Cardiac muscle cell (in vitro differentiated cells and primary cell): ENCODE measurements at regions not wholly inside any gene's neighbourhood (a gene's known extent, or its start where the extent isn't known, plus 50 kb on each side); places are given as distances from the start of the nearest gene placed in this dataset.
A peak's percentile ranks its signal among the peaks of the same experiment; 100 is the strongest.

Source experiments
- DNase-seq, 2 donors: peaks; one replicate each; pipeline versions ENCODE4 v3.0.0 to v3.0.0-alpha.2; 2010 to 2017; ENCODE audit warnings: low read depth in 1 of 2, low spot score in 1 of 2
- H3K27ac ChIP-seq: fragments of 200-600 bp; sonication (generic); 2 replicates; pipeline ENCODE4 v1.5.1; 2016
- H3K27me3 ChIP-seq: fragments of 200-600 bp; sonication (generic); 2 replicates; pipeline ENCODE4 v1.6.0; 2016; ENCODE audit warnings: control low read depth
- H3K36me3 ChIP-seq: fragments of 200-600 bp; sonication (generic); 2 replicates; pipeline ENCODE4 v1.5.1; 2016; ENCODE audit warnings: control low read depth
- H3K4me1 ChIP-seq: fragments of 200-600 bp; sonication (generic); 2 replicates; pipeline ENCODE4 v1.8.1; 2017; ENCODE audit warnings: low read depth, mild to moderate bottlenecking, mixed run types
- H3K4me3 ChIP-seq: fragments of 200-600 bp; sonication (generic); 2 replicates; pipeline ENCODE4 v1.5.1; 2016; ENCODE audit warnings: mild to moderate bottlenecking
- H3K9me3 ChIP-seq: fragments of 200-600 bp; sonication (generic); 2 replicates; pipeline ENCODE4 v1.5.1; 2017; ENCODE audit warnings: low read depth, mild to moderate bottlenecking, control low read depth
- TF ChIP-seq, protein P1 (sequence below): IDR thresholded peaks from 2 replicates; pipeline ENCODE4 v1.5.1; 2012; ENCODE audit warnings: low read depth, mild to moderate bottlenecking, low read length

DNA sequence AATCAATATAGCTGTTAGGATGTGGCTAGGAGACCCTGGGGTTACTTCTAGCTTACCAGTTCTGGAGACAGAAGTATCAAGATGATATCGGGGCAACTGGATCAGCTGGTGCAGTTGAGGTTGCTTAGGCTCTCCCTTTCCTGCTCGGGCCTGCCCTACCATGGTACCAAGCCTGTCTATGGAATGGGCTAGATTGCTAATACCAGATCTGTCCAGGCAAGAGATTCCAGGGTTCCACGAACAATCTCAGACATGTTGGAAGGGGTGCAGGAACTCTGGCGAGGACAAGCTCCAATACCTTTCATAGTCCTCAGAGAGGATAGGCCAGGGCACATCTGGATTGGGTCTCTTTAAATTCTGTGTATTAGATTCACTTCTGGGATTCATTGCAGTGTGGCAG, 53.8 kb downstream of the ADM start:
- TF ChIP-seq, protein P1, sequence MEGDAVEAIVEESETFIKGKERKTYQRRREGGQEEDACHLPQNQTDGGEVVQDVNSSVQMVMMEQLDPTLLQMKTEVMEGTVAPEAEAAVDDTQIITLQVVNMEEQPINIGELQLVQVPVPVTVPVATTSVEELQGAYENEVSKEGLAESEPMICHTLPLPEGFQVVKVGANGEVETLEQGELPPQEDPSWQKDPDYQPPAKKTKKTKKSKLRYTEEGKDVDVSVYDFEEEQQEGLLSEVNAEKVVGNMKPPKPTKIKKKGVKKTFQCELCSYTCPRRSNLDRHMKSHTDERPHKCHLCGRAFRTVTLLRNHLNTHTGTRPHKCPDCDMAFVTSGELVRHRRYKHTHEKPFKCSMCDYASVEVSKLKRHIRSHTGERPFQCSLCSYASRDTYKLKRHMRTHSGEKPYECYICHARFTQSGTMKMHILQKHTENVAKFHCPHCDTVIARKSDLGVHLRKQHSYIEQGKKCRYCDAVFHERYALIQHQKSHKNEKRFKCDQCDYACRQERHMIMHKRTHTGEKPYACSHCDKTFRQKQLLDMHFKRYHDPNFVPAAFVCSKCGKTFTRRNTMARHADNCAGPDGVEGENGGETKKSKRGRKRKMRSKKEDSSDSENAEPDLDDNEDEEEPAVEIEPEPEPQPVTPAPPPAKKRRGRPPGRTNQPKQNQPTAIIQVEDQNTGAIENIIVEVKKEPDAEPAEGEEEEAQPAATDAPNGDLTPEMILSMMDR: no peak
- Histone ChIP-seq H3K27me3 (no peaks in the 10 kb centered on the region), H3K9me3 (no peaks in the 10 kb centered on the region), H3K36me3 (no peaks in the 10 kb centered on the region), H3K4me3 (no peak overlapping the region), H3K27ac (no peak overlapping the region), H3K4me1 (no peaks in the 10 kb centered on the region)
- no peak for DNase-seq

DNA sequence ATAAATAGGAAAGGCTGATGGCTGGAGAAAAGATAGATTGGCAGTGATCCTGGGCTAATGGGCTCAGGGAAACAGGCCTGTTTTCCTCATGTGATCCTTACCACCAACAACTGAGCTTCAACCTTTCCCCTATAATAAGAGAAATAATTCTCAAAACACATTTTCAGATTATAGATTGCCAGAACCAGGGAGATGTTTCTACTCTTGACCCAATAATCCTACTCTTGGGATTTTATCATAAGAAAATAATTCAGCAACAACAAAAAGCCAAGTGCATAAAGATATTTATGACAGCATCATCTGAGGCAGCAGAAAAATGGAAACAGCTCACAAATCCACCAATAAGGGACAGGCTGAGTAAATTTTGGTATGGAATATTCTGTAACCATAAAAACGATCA, 54.3 kb downstream of the ADM start:
- no peaks in the 10 kb centered on the region for H3K4me1 ChIP-seq
- no peak for DNase-seq

DNA sequence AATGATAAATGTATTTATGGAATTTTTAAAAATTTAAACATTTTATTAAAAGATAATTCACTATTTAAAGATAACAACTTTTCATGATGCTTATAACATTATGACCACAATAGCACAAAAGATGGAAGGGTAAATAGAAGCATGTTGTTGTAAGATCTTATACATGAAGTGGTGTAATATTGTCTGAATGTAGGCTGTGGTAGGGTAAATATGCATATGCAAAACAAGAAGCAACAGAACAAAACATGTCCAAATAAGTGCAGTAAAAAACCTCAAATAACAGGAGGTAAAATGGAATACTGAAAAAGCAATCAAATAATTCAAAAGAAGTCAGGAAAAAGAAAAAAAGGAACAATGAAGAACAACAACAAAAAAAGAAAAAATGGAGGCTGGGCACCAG, 56.0 kb downstream of the ADM start:
- Histone ChIP-seq H3K27ac (no peak overlapping the region), H3K36me3 (no peaks in the 10 kb centered on the region)
- TF ChIP-seq, protein P1: no peak

More for the DNA sequence above, 54.3 kb downstream of the ADM start:
- no peak overlapping the region for H3K27ac ChIP-seq
- H3K9me3 ChIP-seq: no peaks in the 10 kb centered on the region
- H3K4me3 ChIP-seq: no peak overlapping the region
- H3K36me3 ChIP-seq: no peaks in the 10 kb centered on the region
- TF ChIP-seq, protein P1: no peak
- H3K27me3 ChIP-seq: no peaks in the 10 kb centered on the region

DNA sequence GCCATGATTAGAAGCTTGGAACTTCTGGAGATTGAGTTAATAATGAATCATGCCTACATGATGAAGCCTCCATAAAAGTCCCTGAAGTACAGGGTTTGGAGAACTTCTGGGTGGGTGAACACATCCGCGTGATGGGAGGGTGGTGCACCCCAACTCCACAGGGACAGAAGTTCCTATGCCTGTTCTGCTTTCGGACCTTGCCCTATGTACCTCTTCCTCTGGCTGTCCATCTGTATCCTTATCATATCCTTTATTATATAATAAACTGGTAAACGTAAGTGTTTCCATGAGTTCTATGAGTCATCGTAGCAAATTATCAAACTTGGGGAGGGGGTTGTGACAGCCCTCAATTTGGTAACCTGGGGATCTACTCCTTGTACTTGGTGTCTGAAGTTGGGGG, 60.2 kb downstream of the ADM start:
- Histone ChIP-seq H3K27me3 (no peaks in the 10 kb centered on the region), H3K36me3 (no peaks in the 10 kb centered on the region), H3K9me3 (no peaks in the 10 kb centered on the region), H3K4me3 (no peak overlapping the region), H3K4me1 (no peaks in the 10 kb centered on the region), H3K27ac (no peak overlapping the region)
- TF ChIP-seq, protein P1: no peak
- no peak for DNase-seq

More for the DNA sequence above, 56.0 kb downstream of the ADM start:
- Histone ChIP-seq H3K4me3 (no peak overlapping the region), H3K27me3 (no peaks in the 10 kb centered on the region), H3K4me1 (no peaks in the 10 kb centered on the region), H3K9me3 (no peaks in the 10 kb centered on the region)
- DNase-seq: no peak

DNA sequence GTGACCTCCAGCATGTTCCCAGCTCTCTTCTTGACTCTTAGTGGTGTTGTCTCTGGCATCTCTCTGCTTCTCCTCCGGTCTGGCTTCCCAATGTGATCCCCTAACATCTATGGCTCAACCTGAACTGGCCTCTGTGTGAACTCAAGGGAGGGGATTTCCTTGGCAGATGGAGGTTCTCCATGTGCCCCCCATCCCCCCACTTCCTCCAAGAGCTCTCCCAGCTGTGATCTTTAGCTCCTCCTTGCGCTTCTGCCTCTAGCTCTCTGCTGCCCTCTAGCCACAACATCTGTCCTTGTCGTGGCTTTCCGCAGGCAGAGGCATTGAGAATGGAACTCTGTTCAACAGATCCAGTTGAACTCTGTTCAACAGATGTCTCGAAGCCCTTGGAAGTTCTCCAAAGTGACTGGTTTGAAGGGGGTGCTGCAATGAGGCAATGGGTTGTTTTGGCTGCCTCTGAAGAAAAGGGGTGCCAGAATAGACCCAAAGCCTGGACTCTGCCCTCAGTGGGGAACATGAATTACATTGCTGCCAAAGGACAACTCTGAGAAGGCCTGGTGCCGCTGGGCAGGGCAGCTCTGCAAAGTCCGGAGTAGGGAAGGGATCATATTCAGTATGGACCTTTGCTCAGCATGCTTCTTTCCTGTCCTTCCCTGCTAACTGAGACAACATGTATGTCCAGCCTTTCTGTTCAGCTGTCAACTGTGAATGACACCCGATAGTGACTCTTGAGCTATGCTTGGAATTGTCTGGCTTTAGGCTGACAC, 61.9 kb downstream of the ADM start:
- Histone ChIP-seq H3K36me3 (no peaks in the 10 kb centered on the region), H3K27me3 (no peaks in the 10 kb centered on the region), H3K27ac (no peak overlapping the region), H3K4me1 (no peaks in the 10 kb centered on the region), H3K4me3 (no peak overlapping the region), H3K9me3 (no peaks in the 10 kb centered on the region)
- TF ChIP-seq, protein P1: peak; percentile 96
- DNase-seq: peak; percentile 78 to 100
